ENCODE measurements at regions not wholly inside any gene's neighbourhood (a gene's known extent, or its start where the extent isn't known, plus 50 kb on each side); places are given as distances from the start of the nearest gene placed in this dataset.

- Mint-ChIP-seq H3K4me1 (peaks cover 8% of the 10 kb centered on the region; the same call in 2 of the 3 replicates), H3K36me3 (ENCODE audit: low read depth) (peaks cover 5% of the 10 kb centered on the region), H3K4me3 (no peak overlapping the region), H3K9me3 (peaks cover 8% of the 10 kb centered on the region), H3K27ac (no peak overlapping the region), H3K27me3 (ENCODE audit: insufficient read depth, low read depth, poor library complexity) (no peaks in the 10 kb centered on the region)
- Histone ChIP-seq H4K20me1 (replicated peaks; ENCODE audit: insufficient read depth) (no peaks in the 10 kb centered on the region), H2AFZ (peak overlapping the region; percentile 24; the same call in 1 of the 2 replicates), H3K4me3 (no peak overlapping the region), H3K4me1 (ENCODE audit: insufficient read depth) (no peaks in the 10 kb centered on the region), H3K79me2 (replicated peaks; ENCODE audit: insufficient read depth) (no peaks in the 10 kb centered on the region), H3K27me3 (ENCODE audit: insufficient read depth) (no peaks in the 10 kb centered on the region), H3F3A (replicated peaks; ENCODE audit: low read depth) (no peaks in the 10 kb centered on the region), H3K36me3 (ENCODE audit: insufficient read depth) (no peaks in the 10 kb centered on the region; the same call in 1 of the 2 replicates), H3K4me2 (no peak overlapping the region), H3K9me2 (ENCODE audit: insufficient read depth) (0 out of 2 replicates have a peak, but pooled peaks cover 3% of the 10 kb centered on the region), H3K27ac (ENCODE audit: low read depth) (no peak overlapping the region)
- no peak for TF ChIP-seq JUNB (IDR thresholded peaks at IDR 0.05; ENCODE audit: unreplicated experiment)
- TF ChIP-seq NANOG (IDR thresholded peaks at IDR 0.05; ENCODE audit: borderline replicate concordance): no peak
- no peak for TF ChIP-seq ZNF114 (CRISPR knock-in tag; IDR thresholded peaks at IDR 0.05)
- TF ChIP-seq STAT1 (IDR thresholded peaks at IDR 0.05; ENCODE audit: unreplicated experiment): no peak
- TF ChIP-seq REST (IDR thresholded peaks at IDR 0.05; ENCODE audit: unreplicated experiment): no peak
- TF ChIP-seq EZH2 (IDR thresholded peaks at IDR 0.05; ENCODE audit: low read depth, unreplicated experiment): no peak
- TF ChIP-seq POLR2AphosphoS5 (IDR thresholded peaks at IDR 0.05; ENCODE audit: low read depth): no peak
- no peak for TF ChIP-seq ZNF331 (CRISPR knock-in tag; IDR thresholded peaks at IDR 0.05; ENCODE audit: low read depth)
- no peak for TF ChIP-seq ZNF462 (CRISPR knock-in tag; IDR thresholded peaks at IDR 0.05)
- TF ChIP-seq ETS1 (IDR thresholded peaks at IDR 0.05): no peak
- TF ChIP-seq EZH2phosphoT487 (IDR thresholded peaks at IDR 0.05; ENCODE audit: unreplicated experiment): no peak
- TF ChIP-seq CTCF (conservative IDR thresholded peaks at IDR 0.05; ENCODE audit: low read depth in 2 of 2): no peak
- no peak for TF ChIP-seq CREB1 (CRISPR knock-in tag; IDR thresholded peaks at IDR 0.05; ENCODE audit: low read depth)
- ATAC-seq: no peak
- no peak for DNase-seq (ENCODE audit: low spot score)
Observed at GRCh38 chr7:115178835-115179234, 256.9 kb downstream of the MDFIC start.
